Liver (tissue), 8 donors: ENCODE measurements at regions not wholly inside any gene's neighbourhood (a gene's known extent, or its start where the extent isn't known, plus 50 kb on each side); places are given as distances from the start of the nearest gene placed in this dataset.
A peak's percentile ranks its signal among the peaks of the same experiment; 100 is the strongest.

Source experiments
- DNase-seq: peaks from one replicate; pipeline ENCODE4 v3.0.0-alpha.2; 2017; ENCODE audit warnings: low spot score
- H3K27ac ChIP-seq, 2 donors: one replicate each; pipeline ENCODE4 v1.7.0; 2013; ENCODE audit warnings: inconsistent platforms in 2 of 2, low read length in 2 of 2, control low read depth in 1 of 2, low read depth in 1 of 2, mild to moderate bottlenecking in 1 of 2
- H3K27me3 ChIP-seq, 4 donors: one replicate each; pipeline versions ENCODE4 v1.6.1 to v1.7.0; 2013; ENCODE audit warnings: low read length in 3 of 4, inconsistent platforms in 1 of 4, mild to moderate bottlenecking in 1 of 4, moderate library complexity in 1 of 4; ENCODE audit not compliant: control insufficient read depth in 4 of 4, insufficient read depth in 4 of 4
- H3K36me3 ChIP-seq, 4 donors: one replicate each; pipeline versions ENCODE4 v1.6.1 to v1.7.0; 2013; ENCODE audit warnings: low read length in 3 of 4, mild to moderate bottlenecking in 3 of 4, low read depth in 1 of 4, moderate library complexity in 1 of 4; ENCODE audit not compliant: control insufficient read depth in 4 of 4, insufficient read depth in 3 of 4
- H3K4me1 ChIP-seq, 4 donors: one replicate each; pipeline versions ENCODE4 v1.6.1 to v1.7.0; 2013; ENCODE audit warnings: low read length in 3 of 4, mild to moderate bottlenecking in 3 of 4, moderate library complexity in 1 of 4; ENCODE audit not compliant: control insufficient read depth in 4 of 4, insufficient read depth in 4 of 4
- H3K4me3 ChIP-seq, 3 donors: one replicate each; pipeline versions ENCODE4 v1.6.1 to v1.7.0; 2013; ENCODE audit warnings: low read length in 3 of 3, control low read depth in 1 of 3, low read depth in 1 of 3, mild to moderate bottlenecking in 1 of 3
- H3K9ac ChIP-seq, 2 donors: one replicate each; pipeline ENCODE4 v1.7.0; 2013; ENCODE audit warnings: low read length in 2 of 2, mild to moderate bottlenecking in 2 of 2, moderate library complexity in 2 of 2, control low read depth in 1 of 2, low read depth in 1 of 2
- H3K9me3 ChIP-seq, 4 donors: one replicate each; pipeline versions ENCODE4 v1.6.1 to v1.7.0; 2013; ENCODE audit warnings: low read length in 3 of 4; ENCODE audit not compliant: control insufficient read depth in 4 of 4
- ATF3 ChIP-seq: IDR thresholded peaks from 2 replicates; pipeline ENCODE4 v1.6.1; 2016; ENCODE audit warnings: antibody characterized with exemption
- CTCF ChIP-seq: fragments of 150-350 bp; IDR thresholded peaks from 2 replicates; pipeline ENCODE4 v1.5.1; 2017; ENCODE audit warnings: improper control_type of control experiment, low read depth, low read length; ENCODE audit not compliant: missing input control
- GABPA ChIP-seq, 2 donors: IDR thresholded peaks in 1 of 2; conservative IDR thresholded peaks in 1 of 2; 2 replicates each; pipeline ENCODE4 v1.6.1; 2016; ENCODE audit warnings: antibody characterized with exemption in 2 of 2, mild to moderate bottlenecking in 1 of 2, moderate library complexity in 1 of 2
- HNF4A ChIP-seq, 2 donors: conservative IDR thresholded peaks; 2 replicates each; pipeline ENCODE4 v1.6.1; 2016; ENCODE audit warnings: antibody characterized with exemption in 2 of 2, mild to moderate bottlenecking in 2 of 2
- HNF4G ChIP-seq: IDR thresholded peaks from 2 replicates; pipeline ENCODE4 v1.6.1; 2016; ENCODE audit warnings: antibody characterized with exemption
- JUND ChIP-seq, 2 donors: IDR thresholded peaks; 2 replicates each; pipeline ENCODE4 v1.6.1; 2016; ENCODE audit warnings: antibody characterized with exemption in 2 of 2
- MAX ChIP-seq: IDR thresholded peaks from 2 replicates; pipeline ENCODE4 v1.6.1; 2016; ENCODE audit warnings: antibody characterized with exemption
- NR2F2 ChIP-seq: IDR thresholded peaks from 2 replicates; pipeline ENCODE4 v1.6.1; 2016; ENCODE audit warnings: antibody characterized with exemption
- RAD21 ChIP-seq, 2 donors: IDR thresholded peaks; 2 replicates each; pipeline ENCODE4 v1.6.1; 2016; ENCODE audit warnings: antibody characterized with exemption in 2 of 2, mild to moderate bottlenecking in 2 of 2
- RXRA ChIP-seq, 2 donors: IDR thresholded peaks; 2 replicates each; pipeline ENCODE4 v1.6.1; 2017 to 2018; ENCODE audit warnings: antibody characterized with exemption in 2 of 2, mild to moderate bottlenecking in 1 of 2
- SP1 ChIP-seq: IDR thresholded peaks from 2 replicates; pipeline ENCODE4 v1.6.1; 2018; ENCODE audit warnings: antibody characterized with exemption, mild to moderate bottlenecking
- TAF1 ChIP-seq: conservative IDR thresholded peaks from 2 replicates; pipeline ENCODE4 v1.6.1; 2016; ENCODE audit warnings: antibody characterized with exemption, mild to moderate bottlenecking
- YY1 ChIP-seq: IDR thresholded peaks from 2 replicates; pipeline ENCODE4 v1.6.1; 2016; ENCODE audit warnings: antibody characterized with exemption, mild to moderate bottlenecking
- ZBTB33 ChIP-seq: IDR thresholded peaks from 2 replicates; pipeline ENCODE4 v1.6.1; 2016; ENCODE audit warnings: antibody characterized with exemption
- WGBS: extraction: QIAGEN DNeasy Blood & Tissue Kit; methylation state at CpG from one replicate; pipeline ENCODE4 v1.1.7; 2013; 5-methylcytosine and 5-hydroxymethylcytosine counted together
- donor health status: healthy.
- donor health status: healthy.
- donor health status: healthy.
- donor health status: healthy.
- donor health status: healthy.

- TF ChIP-seq ZBTB33: peak; percentile 85
- TF ChIP-seq RXRA (IDR thresholded peaks at IDR 0.05): peak; percentile 87 to 90
- TF ChIP-seq HNF4A (conservative IDR thresholded peaks at IDR 0.05): peak; percentile 80 to 81
- peak; percentile 77 to 78 for TF ChIP-seq JUND (IDR thresholded peaks at IDR 0.05)
Measured at GRCh38 chr2:83478037-83478436, 981.0 kb downstream of the SUCLG1 start (continued).

GRCh38 chr2:83475371-83475770, 983.7 kb downstream of the SUCLG1 start:
- 95% methylated on average over 2 of the region's 2 CpGs for WGBS
- DNase-seq: no peak
- no peaks in the 10 kb centered on the region for H3K36me3 ChIP-seq
- no peak overlapping the region for H3K9ac ChIP-seq
- no peak overlapping the region for H3K4me3 ChIP-seq
- TF ChIP-seq MAX: no peak
- no peak for TF ChIP-seq ATF3
- no peak for TF ChIP-seq CTCF
- no peak for TF ChIP-seq JUND (IDR thresholded peaks at IDR 0.05)
- no peak for TF ChIP-seq HNF4G
- no peak for TF ChIP-seq HNF4A (conservative IDR thresholded peaks at IDR 0.05)
- TF ChIP-seq YY1: no peak
- no peak for TF ChIP-seq SP1
- no peak for TF ChIP-seq GABPA (IDR thresholded peaks at IDR 0.05 in 1 of 2, conservative IDR thresholded peaks at IDR 0.05 in 1 of 2)
- no peak for TF ChIP-seq RXRA (IDR thresholded peaks at IDR 0.05)
- H3K4me1 ChIP-seq: peaks cover 7 to 31% (median 27%) of the 10 kb centered on the region in 4 donors
- H3K9me3 ChIP-seq: no peaks in the 10 kb centered on the region
- H3K27ac ChIP-seq: no peak overlapping the region
- H3K27me3 ChIP-seq: no peaks in the 10 kb centered on the region

- no peaks in the 10 kb centered on the region for H3K36me3 ChIP-seq
- peaks cover 5 to 20% (median 13%) of the 10 kb centered on the region in 4 donors for H3K4me1 ChIP-seq
- WGBS: 17% methylated on average over 1 of the region's 1 CpG
- no peaks in the 10 kb centered on the region for H3K9me3 ChIP-seq
- H3K27ac ChIP-seq: no peak overlapping the region
- H3K27me3 ChIP-seq: no peaks in the 10 kb centered on the region
- no peak overlapping the region for H3K4me3 ChIP-seq
- TF ChIP-seq NR2F2: no peak
- peak in 1 of 2 donors; percentile 8 for TF ChIP-seq HNF4A (conservative IDR thresholded peaks at IDR 0.05)
- no peak for TF ChIP-seq RAD21 (IDR thresholded peaks at IDR 0.05)
- no peak for TF ChIP-seq SP1
- no peak for DNase-seq
- H3K9ac ChIP-seq: no peak overlapping the region
Measured at GRCh38 chr2:83471655-83472054, 987.4 kb downstream of the SUCLG1 start.

- Histone ChIP-seq H3K4me1 (peaks cover 5 to 14% (median 11%) of the 10 kb centered on the region in 4 donors), H3K27me3 (no peaks in the 10 kb centered on the region), H3K4me3 (no peak overlapping the region), H3K36me3 (no peaks in the 10 kb centered on the region), H3K27ac (no peak overlapping the region), H3K9ac (no peak overlapping the region), H3K9me3 (no peaks in the 10 kb centered on the region)
- DNase-seq: no peak
- TF ChIP-seq JUND (IDR thresholded peaks at IDR 0.05): no peak
- no peak for TF ChIP-seq ZBTB33
- TF ChIP-seq RXRA (IDR thresholded peaks at IDR 0.05): no peak
- TF ChIP-seq TAF1: no peak
- no peak for TF ChIP-seq MAX
Measured at GRCh38 chr2:83470928-83471327, 988.2 kb downstream of the SUCLG1 start.
